Activated CD4-positive, alpha-beta T cell treated with anti-CD3 and anti-CD28 coated beads, Interleukin-2, amount 10 ng/mL, durations not matched to agents 7 days and 5 days (primary cell): ENCODE measurements at regions not wholly inside any gene's neighbourhood (a gene's known extent, or its start where the extent isn't known, plus 50 kb on each side); places are given as distances from the start of the nearest gene placed in this dataset.
"Not testable (repeated sequence)": the region's sequence is repeated elsewhere in the genome, so short reads cannot be mapped to it uniquely, and the experiment has no call there.

Source experiments
- CTCF ChIA-PET: fragments of 350-600 bp; sonication (Branson Sonifier 250); formaldehyde crosslinking; loops from one replicate; lab custom pipeline; 2021; ENCODE audit warnings: antibody characterized with exemption; lab: Charles Lee
- POLR2A ChIA-PET: fragments of 350-600 bp; sonication (Branson Sonifier 250); formaldehyde crosslinking; loops from one replicate; lab custom pipeline; 2021; ENCODE audit warnings: antibody characterized with exemption; lab: Charles Lee
- DNase-seq: peaks from one replicate; pipeline ENCODE4 v3.0.0-alpha.2; 2020
- H3K27ac Mint-ChIP-seq: one replicate; pipeline ENCODE4 v1.8.0; 2021; ENCODE audit warnings: mild to moderate bottlenecking, moderate library complexity, mixed read lengths
- H3K27me3 Mint-ChIP-seq: one replicate; pipeline ENCODE4 v1.8.0; 2021; ENCODE audit warnings: mixed read lengths
- H3K36me3 Mint-ChIP-seq: one replicate; pipeline ENCODE4 v1.8.0; 2021; ENCODE audit warnings: low read depth, mixed read lengths
- H3K4me1 Mint-ChIP-seq: one replicate; pipeline ENCODE4 v1.8.0; 2021; ENCODE audit warnings: mixed read lengths
- H3K4me3 Mint-ChIP-seq: one replicate; pipeline ENCODE4 v1.8.0; 2021; ENCODE audit warnings: mild to moderate bottlenecking, moderate library complexity, mixed read lengths
- H3K9me3 Mint-ChIP-seq: one replicate; pipeline ENCODE4 v1.8.0; 2021; ENCODE audit warnings: mixed read lengths

DNA sequence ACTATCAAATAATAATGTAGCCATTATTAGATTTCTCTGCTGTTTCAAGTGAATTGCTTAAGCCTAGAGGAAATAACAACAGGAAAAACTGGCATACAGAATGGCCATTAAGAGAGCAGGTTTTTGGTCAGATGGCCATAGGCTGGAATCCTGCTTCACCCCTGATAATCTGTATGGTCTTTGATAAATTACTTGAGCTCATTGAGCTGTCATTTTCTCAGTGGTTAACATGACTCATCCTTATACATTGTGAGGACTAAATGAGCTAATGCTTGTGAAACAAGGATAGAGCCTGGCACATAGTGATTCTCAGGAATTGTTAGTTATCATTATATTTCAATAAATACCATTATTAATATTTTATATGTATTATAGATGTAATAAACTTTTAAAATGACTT lies 516.5 kb downstream of the KIF4B start:
- H3K36me3 Mint-ChIP-seq: no peaks in the 10 kb centered on the region
- H3K4me1 Mint-ChIP-seq: no peaks in the 10 kb centered on the region
- H3K27me3 Mint-ChIP-seq: no peaks in the 10 kb centered on the region
- ChIA-PET CTCF (no interaction called here), POLR2A (no interaction called here)
- DNase-seq: no peak
- no peaks in the 10 kb centered on the region for H3K9me3 Mint-ChIP-seq
- H3K27ac Mint-ChIP-seq: no peak overlapping the region
- H3K4me3 Mint-ChIP-seq: no peak overlapping the region

DNA sequence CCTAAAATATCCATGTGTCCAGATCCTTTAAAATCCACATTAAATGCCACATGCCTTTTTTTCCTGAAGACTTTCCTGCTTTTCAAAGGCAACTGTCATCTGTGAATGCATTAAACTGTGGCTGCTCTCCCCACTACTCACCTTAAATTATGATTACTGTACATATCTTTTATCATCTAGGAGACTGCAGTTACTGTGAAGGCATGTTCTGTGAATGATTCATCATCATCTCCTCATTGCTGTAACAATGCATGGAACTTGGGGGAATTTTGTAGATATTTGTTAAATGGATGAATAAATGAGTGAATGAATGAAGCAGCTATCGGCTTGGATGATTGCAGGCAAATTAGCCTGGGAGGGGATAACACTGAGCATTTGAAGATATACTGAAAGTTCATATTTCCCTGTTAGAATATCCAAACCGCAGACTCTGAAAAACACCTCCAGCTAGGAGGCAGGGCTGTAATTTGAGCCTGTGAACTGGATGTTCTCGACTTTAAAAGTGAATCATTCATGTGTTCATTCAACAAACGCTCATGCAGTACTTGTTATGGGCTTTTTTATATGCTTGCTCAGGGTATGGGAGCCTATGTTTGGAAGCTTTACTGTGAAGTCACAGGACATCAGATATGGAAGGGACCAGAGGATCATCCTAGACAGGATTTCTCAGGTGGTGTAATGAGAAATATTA lies 519.2 kb downstream of the KIF4B start:
- no peak for DNase-seq
- no peak overlapping the region for H3K27ac Mint-ChIP-seq
- H3K36me3 Mint-ChIP-seq: no peaks in the 10 kb centered on the region
- H3K27me3 Mint-ChIP-seq: no peaks in the 10 kb centered on the region
- H3K9me3 Mint-ChIP-seq: no peaks in the 10 kb centered on the region
- CTCF ChIA-PET: no interaction called here
- H3K4me1 Mint-ChIP-seq: no peaks in the 10 kb centered on the region
- POLR2A ChIA-PET: no interaction called here
- H3K4me3 Mint-ChIP-seq: no peak overlapping the region

DNA sequence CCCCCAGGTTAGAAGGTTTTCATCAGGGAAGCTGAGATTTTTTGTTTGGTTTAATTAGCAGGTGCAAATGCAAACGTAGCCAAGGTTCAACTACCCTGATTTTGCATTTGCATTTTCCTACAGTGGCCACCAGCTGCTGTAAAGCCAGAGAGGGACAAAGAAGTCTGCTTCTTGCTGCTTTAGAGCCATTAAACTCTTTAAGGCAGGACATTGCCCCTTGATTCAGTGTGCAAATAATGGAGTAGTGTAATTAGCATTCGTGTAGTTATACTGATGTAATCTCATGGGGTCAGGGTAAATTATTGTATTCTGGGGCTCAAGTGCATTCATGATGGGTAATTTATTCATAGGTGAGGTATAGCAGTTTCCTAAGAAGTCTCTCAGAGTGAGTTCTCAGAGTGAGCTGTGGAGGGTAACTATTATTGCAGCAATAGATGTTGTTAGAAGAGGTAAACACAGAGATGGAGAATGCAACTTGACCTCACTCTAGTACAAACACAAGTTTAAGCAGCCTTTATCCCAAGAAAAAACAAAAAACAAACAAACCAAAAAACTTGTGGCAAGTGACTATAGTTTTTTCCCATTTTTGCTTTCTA lies 526.5 kb downstream of the KIF4B start:
- DNase-seq: no peak
- Mint-ChIP-seq H3K27ac (no peak overlapping the region), H3K27me3 (no peaks in the 10 kb centered on the region), H3K4me1 (no peaks in the 10 kb centered on the region), H3K36me3 (no peaks in the 10 kb centered on the region), H3K9me3 (no peaks in the 10 kb centered on the region), H3K4me3 (no peak overlapping the region)
- ChIA-PET POLR2A (no interaction called here), CTCF (no interaction called here)

DNA sequence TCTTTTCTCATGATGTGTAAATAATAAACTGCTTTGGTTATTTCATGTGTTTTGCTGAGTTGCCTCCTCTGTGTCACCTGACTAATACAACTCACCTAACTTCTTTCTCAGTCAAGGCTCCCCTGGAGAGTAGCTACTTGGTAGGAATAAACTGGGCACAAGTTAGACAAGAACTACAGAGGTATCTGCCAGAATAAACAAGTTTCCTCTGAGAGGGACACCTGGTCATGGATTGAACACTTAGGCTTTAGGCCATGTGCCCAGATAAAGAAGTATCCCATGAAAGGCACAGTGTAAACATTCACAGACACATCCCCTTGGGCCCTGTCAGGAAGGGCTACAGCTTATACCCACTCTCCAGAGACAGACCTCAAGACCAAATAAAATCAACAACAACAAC lies 532.5 kb downstream of the KIF4B start:
- H3K27ac Mint-ChIP-seq: no peak overlapping the region
- POLR2A ChIA-PET: no interaction called here
- DNase-seq: no peak
- no peak overlapping the region for H3K4me3 Mint-ChIP-seq
- H3K27me3 Mint-ChIP-seq: no peaks in the 10 kb centered on the region
- CTCF ChIA-PET: no interaction called here
- no peaks in the 10 kb centered on the region for H3K4me1 Mint-ChIP-seq
- H3K36me3 Mint-ChIP-seq: no peaks in the 10 kb centered on the region
- H3K9me3 Mint-ChIP-seq: no peaks in the 10 kb centered on the region

DNA sequence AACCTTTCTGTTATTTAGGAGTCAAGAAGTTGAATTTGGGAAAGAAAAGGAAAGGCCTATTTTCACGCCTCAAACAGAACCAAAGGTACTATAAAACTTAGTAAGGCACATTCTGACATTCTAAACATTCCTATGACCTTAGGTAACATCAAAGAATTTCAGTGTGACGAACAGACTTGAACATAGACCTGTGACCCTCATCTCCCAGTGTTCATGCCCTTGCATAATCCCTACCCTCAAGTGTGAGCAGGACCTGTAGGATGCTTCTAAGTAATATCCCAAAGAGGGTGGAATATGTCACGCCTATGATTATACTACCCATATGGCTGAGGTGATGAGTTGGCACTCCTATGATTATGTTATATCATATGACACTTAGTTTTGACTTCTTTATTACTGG lies 540.9 kb downstream of the KIF4B start:
- H3K4me1 Mint-ChIP-seq: no peaks in the 10 kb centered on the region
- POLR2A ChIA-PET: no interaction called here
- CTCF ChIA-PET: no interaction called here
- H3K9me3 Mint-ChIP-seq: no peaks in the 10 kb centered on the region
- H3K4me3 Mint-ChIP-seq: no peak overlapping the region
- no peaks in the 10 kb centered on the region for H3K36me3 Mint-ChIP-seq
- no peak overlapping the region for H3K27ac Mint-ChIP-seq
- DNase-seq: no peak
- H3K27me3 Mint-ChIP-seq: no peaks in the 10 kb centered on the region

DNA sequence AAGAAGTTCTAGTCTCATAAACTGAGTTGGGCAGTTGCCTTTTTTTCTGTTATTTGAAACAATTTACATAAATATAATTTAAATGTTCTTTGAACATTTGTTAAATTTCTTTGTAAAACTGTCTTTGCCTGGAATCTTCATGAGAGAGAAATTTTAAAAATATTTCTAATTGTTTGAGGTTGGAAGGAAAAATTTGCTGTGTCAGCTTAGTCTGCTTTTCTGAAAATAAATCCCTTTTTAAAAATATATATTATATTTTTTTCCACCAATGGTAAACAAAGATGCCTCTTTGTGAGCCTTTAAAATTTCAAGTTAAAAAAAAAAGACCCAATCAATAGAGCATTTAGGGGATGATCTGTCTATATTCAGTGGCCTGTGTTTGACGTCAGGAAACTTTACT lies 542.7 kb downstream of the KIF4B start:
- Mint-ChIP-seq H3K4me3 (no peak overlapping the region), H3K9me3 (no peaks in the 10 kb centered on the region)
- no peak for DNase-seq

DNA sequence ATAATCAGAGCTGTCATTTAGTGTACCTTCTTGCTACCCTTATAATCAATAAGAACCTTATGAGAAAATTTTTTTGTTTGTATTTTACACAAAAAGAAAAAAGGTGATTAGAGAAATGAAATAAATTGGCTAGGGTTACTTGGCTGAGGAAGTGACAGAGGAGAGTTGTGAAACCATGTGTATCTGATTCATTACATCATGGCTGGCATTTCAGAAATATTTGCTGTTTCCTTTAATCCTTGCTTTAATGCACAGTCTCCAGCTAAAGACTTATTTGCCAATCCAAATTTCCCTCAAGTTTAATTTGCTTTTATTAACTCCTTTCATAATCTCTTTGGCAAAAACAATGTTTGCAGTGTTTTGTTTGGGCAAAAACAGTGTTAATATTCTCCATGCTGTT lies 543.1 kb downstream of the KIF4B start:
- H3K9me3 Mint-ChIP-seq: no peaks in the 10 kb centered on the region
- H3K4me3 Mint-ChIP-seq: no peak overlapping the region
- POLR2A ChIA-PET: no interaction called here
- H3K27me3 Mint-ChIP-seq: no peaks in the 10 kb centered on the region
- DNase-seq: no peak
- no peaks in the 10 kb centered on the region for H3K36me3 Mint-ChIP-seq
- no peak overlapping the region for H3K27ac Mint-ChIP-seq
- CTCF ChIA-PET: no interaction called here
- H3K4me1 Mint-ChIP-seq: no peaks in the 10 kb centered on the region

More for the DNA sequence above, 542.7 kb downstream of the KIF4B start:
- H3K4me1 Mint-ChIP-seq: no peaks in the 10 kb centered on the region
- CTCF ChIA-PET: no interaction called here
- H3K36me3 Mint-ChIP-seq: no peaks in the 10 kb centered on the region
- POLR2A ChIA-PET: no interaction called here
- no peak overlapping the region for H3K27ac Mint-ChIP-seq
- no peaks in the 10 kb centered on the region for H3K27me3 Mint-ChIP-seq

DNA sequence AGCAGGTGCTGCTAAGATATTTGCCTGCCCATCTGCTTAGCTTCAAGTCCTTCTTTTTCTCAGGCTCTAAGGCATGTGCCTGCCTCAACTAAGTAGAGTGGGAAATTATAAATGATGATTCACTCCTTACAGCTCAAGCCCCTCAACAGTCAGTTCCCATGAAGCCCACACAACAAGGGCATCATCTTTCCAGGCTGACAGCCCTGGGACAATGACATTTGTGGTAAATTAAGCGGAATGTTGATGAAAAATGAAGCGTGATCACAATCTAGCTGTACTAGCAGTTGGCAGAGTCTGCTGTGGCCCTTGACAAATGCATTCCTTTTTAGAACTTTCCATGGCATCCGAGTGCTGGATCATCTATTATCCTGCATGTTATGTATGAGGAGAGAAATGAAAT lies 548.6 kb downstream of the KIF4B start:
- Mint-ChIP-seq H3K4me3 (no peak overlapping the region), H3K27me3 (no peaks in the 10 kb centered on the region), H3K27ac (no peak overlapping the region), H3K4me1 (no peaks in the 10 kb centered on the region), H3K9me3 (no peaks in the 10 kb centered on the region), H3K36me3 (no peaks in the 10 kb centered on the region)
- POLR2A ChIA-PET: no interaction called here
- DNase-seq: no peak
- CTCF ChIA-PET: no interaction called here

DNA sequence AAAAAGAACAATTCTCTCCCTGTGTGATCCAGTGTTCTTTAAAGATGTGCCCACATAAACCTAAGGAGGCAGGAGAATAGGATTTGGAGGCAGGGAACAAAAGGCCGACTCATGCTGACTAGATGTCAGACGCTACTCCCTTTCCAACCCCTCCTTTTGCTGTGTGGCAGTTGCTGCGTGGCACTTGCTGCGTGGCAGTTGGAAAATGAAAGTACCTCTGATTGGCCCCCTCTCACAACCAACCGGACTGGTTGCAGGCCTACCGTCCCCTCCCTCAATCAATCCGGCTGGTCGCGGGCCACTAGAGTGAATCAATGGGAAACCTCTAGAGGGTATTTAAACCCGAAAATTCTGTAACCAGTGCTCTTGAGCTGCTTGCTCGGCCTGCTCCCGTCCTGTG lies 551.0 kb downstream of the KIF4B start:
- ChIA-PET POLR2A (no interaction called here), CTCF (no interaction called here)
- Mint-ChIP-seq H3K27ac (no peak overlapping the region), H3K9me3 (peaks cover 5% of the 10 kb centered on the region), H3K36me3 (no peaks in the 10 kb centered on the region), H3K27me3 (no peaks in the 10 kb centered on the region), H3K4me3 (no peak overlapping the region), H3K4me1 (no peaks in the 10 kb centered on the region)
- DNase-seq: no peak

DNA sequence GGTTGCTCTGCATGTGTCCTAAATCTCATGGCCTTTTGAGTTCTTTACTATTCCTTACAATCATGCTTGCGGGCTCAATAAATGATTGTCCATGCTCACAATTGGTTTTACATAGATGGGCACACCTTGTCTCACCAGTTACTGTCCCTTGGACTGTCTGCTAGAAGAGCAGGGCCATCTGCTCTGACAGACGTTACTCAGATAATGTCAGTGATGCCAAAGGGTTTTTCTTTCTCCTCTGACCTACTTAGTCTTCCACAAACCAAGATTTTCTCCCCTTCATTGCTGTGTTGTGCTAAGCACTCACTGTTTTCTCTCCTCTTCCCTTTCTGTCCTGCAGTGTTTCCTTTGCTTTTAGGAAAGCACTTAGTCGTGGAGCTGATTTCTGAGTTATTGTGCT lies 562.3 kb downstream of the KIF4B start:
- no peaks in the 10 kb centered on the region for H3K4me1 Mint-ChIP-seq
- H3K27ac Mint-ChIP-seq: no peak overlapping the region
- POLR2A ChIA-PET: no interaction called here
- no peaks in the 10 kb centered on the region for H3K27me3 Mint-ChIP-seq
- peaks cover 2% of the 10 kb centered on the region for H3K9me3 Mint-ChIP-seq
- CTCF ChIA-PET: no interaction called here
- no peak overlapping the region for H3K4me3 Mint-ChIP-seq
- H3K36me3 Mint-ChIP-seq: no peaks in the 10 kb centered on the region
- DNase-seq: no peak

DNA sequence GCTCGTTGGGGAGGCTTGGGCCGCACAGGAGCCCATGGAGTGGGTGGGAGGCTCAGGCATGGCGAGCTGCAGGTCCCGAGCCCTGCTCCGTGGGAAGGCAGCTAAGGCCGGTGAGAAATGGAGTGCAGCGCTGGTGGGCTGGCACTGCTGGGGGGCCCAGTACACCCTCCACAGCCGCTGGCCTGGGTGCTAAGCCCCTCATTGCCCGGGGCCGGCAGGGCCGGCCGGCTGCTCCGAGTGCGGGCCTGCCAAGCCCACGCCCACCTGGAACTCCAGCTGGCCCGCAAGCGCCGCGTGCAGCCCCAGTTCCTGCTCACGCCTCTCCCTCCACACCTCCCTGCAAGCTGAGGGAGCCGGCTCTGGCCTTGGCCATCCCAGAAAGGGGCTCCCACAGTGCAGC lies 573.3 kb downstream of the KIF4B start:
- POLR2A ChIA-PET: not testable (repeated sequence)

DNA sequence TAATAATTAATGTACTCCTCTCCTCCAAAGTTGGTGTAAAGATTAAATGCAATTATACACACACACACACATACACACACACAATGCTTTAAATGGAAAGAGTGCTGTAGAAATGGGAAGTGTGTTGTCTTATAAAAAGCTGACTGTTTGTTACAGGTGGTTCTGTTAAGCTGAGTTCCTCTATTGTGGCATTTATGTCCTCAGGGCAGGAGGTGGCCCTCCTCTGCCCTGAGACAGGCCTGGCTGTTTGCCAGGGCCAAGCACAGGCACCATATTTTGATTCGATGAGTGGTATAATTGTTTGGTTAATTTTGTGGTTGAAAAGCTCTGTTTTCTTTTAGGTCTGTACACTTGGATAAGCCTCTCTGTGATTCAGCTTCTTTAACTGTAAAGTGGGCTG lies 573.9 kb downstream of the KIF4B start:
- Mint-ChIP-seq H3K36me3 (no peaks in the 10 kb centered on the region), H3K27me3 (no peaks in the 10 kb centered on the region), H3K27ac (no peak overlapping the region), H3K4me3 (no peak overlapping the region), H3K9me3 (no peaks in the 10 kb centered on the region), H3K4me1 (no peaks in the 10 kb centered on the region)
- POLR2A ChIA-PET: no interaction called here
- no peak for DNase-seq
- CTCF ChIA-PET: no interaction called here

More for the DNA sequence above, 573.3 kb downstream of the KIF4B start:
- H3K27me3 Mint-ChIP-seq, H3K4me3 Mint-ChIP-seq, H3K9me3 Mint-ChIP-seq, DNase-seq, H3K27ac Mint-ChIP-seq, H3K4me1 Mint-ChIP-seq, CTCF ChIA-PET, H3K36me3 Mint-ChIP-seq: not testable (repeated sequence)

DNA sequence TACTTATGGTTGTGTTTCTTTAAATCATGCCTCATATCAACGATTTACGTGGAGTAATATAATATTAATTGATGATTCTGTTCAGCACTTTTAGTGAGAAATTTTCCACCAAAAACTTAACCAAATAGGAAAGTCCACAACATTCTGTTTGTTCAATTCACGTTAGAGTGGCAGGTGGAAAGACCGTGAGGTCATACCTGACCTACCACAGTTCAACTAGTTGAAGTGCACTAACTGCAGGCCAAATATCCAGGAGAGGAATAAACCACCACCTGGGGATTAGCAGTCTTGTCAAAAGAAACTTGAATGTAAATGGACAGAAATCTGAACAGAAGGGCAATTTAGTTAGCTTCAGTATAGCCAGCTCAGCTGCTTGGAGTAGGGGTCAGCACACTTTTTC lies 577.7 kb downstream of the KIF4B start:
- CTCF ChIA-PET: no interaction called here
- Mint-ChIP-seq H3K27ac (no peak overlapping the region), H3K4me3 (no peak overlapping the region), H3K9me3 (no peaks in the 10 kb centered on the region), H3K36me3 (no peaks in the 10 kb centered on the region), H3K27me3 (no peaks in the 10 kb centered on the region), H3K4me1 (no peaks in the 10 kb centered on the region)
- POLR2A ChIA-PET: no interaction called here
- DNase-seq: no peak

DNA sequence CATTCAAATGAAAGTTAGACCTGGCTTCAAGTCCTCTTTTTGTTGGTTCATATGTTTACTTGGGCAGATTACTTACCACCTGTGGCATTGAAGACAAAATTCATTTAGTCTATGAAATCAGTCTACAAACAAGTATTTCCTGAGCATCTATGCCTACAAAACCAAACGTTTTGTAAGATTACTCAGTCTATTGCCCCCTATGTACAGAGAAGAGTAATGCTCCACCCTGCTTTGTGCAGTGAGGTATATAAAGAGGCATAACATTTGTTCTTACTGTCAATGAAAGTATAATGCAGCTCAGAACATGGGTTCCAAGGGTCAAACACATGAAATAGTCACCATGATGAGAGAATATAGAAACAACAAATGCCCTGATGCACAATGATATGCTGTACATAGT lies 580.7 kb downstream of the KIF4B start:
- Mint-ChIP-seq H3K4me1 (no peaks in the 10 kb centered on the region), H3K27ac (no peak overlapping the region), H3K36me3 (no peaks in the 10 kb centered on the region), H3K9me3 (no peaks in the 10 kb centered on the region), H3K27me3 (no peaks in the 10 kb centered on the region), H3K4me3 (no peak overlapping the region)
- DNase-seq: no peak
- CTCF ChIA-PET: no interaction called here
- POLR2A ChIA-PET: no interaction called here
